ENCODE measurements at regions not wholly inside any gene's neighbourhood (a gene's known extent, or its start where the extent isn't known, plus 50 kb on each side); places are given as distances from the start of the nearest gene placed in this dataset.

GRCh38 chr1:38526046-38526445 lies 333.5 kb downstream of the RRAGC start:
- TF ChIP-seq CTCF (IDR thresholded peaks at IDR 0.05; ENCODE audit: insufficient read depth, low read depth, low read length) = no peak
- DNase-seq (ENCODE audit: low read depth) = no peak

GRCh38 chr1:38525343-38526043 lies 334.1 kb downstream of the RRAGC start:
- DNase-seq (ENCODE audit: low read depth) = no peak
- no peak for TF ChIP-seq CTCF (IDR thresholded peaks at IDR 0.05; ENCODE audit: insufficient read depth, low read depth, low read length)
- H3K4me3 ChIP-seq (ENCODE audit: low read depth, low read length) = no peak overlapping the region

More at GRCh38 chr1:38526046-38526445, 333.5 kb downstream of the RRAGC start:
- H3K4me3 ChIP-seq (ENCODE audit: low read depth, low read length) = no peak overlapping the region

GRCh38 chr1:38524025-38524641 lies 335.4 kb downstream of the RRAGC start:
- no peak for TF ChIP-seq CTCF (IDR thresholded peaks at IDR 0.05; ENCODE audit: insufficient read depth, low read depth, low read length)
- no peak for DNase-seq (ENCODE audit: low read depth)
- H3K4me3 ChIP-seq (ENCODE audit: low read depth, low read length) = no peak overlapping the region

- DNase-seq (ENCODE audit: low read depth) = no peak
- no peak for TF ChIP-seq CTCF (IDR thresholded peaks at IDR 0.05; ENCODE audit: insufficient read depth, low read depth, low read length)
- no peak overlapping the region for H3K4me3 ChIP-seq (ENCODE audit: low read depth, low read length)
These were observed 336.0 kb downstream of the RRAGC start for GRCh38 chr1:38523568-38523939.

- TF ChIP-seq CTCF (IDR thresholded peaks at IDR 0.05; ENCODE audit: insufficient read depth, low read depth, low read length) = no peak
- DNase-seq (ENCODE audit: low read depth) = no peak
- no peak overlapping the region for H3K4me3 ChIP-seq (ENCODE audit: low read depth, low read length)
These were observed 336.5 kb downstream of the RRAGC start for GRCh38 chr1:38522915-38523567.

- H3K4me3 ChIP-seq (ENCODE audit: low read depth, low read length) = no peak overlapping the region
- TF ChIP-seq CTCF (IDR thresholded peaks at IDR 0.05; ENCODE audit: insufficient read depth, low read depth, low read length) = no peak
- no peak for DNase-seq (ENCODE audit: low read depth)
These were observed 343.0 kb downstream of the RRAGC start for GRCh38 chr1:38516560-38516959.

Data from fibroblast of villous mesenchyme (primary cell).